GM23338 (cell line): ENCODE measurements at regions not wholly inside any gene's neighbourhood (a gene's known extent, or its start where the extent isn't known, plus 50 kb on each side); places are given as distances from the start of the nearest gene placed in this dataset.

Experiments
- ATAC-seq: fragments of 200-7000 bp; cut with Tn5 transposase; 3 replicates; pipeline ENCODE4 v1.9.1; 2020
- DNase-seq: peaks from one replicate; pipeline ENCODE4 v3.0.0-alpha.2; 2015; ENCODE audit warnings: low spot score
- H2AFZ ChIP-seq: fragments of 200-600 bp; sonication (generic); 2 replicates; pipeline ENCODE4 v1.8.0; 2016; ENCODE audit warnings: antibody characterized with exemption, mild to moderate bottlenecking, moderate library complexity
- H3F3A ChIP-seq: fragments of 200-600 bp; sonication (generic); replicated peaks from 2 replicates; pipeline ENCODE4 v1.8.0; 2017; ENCODE audit warnings: antibody characterized with exemption, mixed run types, low read depth
- H3K27ac ChIP-seq: fragments of 200-600 bp; sonication (generic); 2 replicates; pipeline ENCODE4 v1.6.1; 2016; ENCODE audit warnings: low read depth
- H3K27me3 ChIP-seq: fragments of 200-600 bp; sonication (generic); 2 replicates; pipeline ENCODE4 v1.8.0; 2016; ENCODE audit warnings: mild to moderate bottlenecking, mixed run types, moderate library complexity; ENCODE audit not compliant: insufficient read depth
- H3K36me3 ChIP-seq: fragments of 200-600 bp; sonication (generic); 2 replicates; pipeline ENCODE4 v1.8.0; 2016; ENCODE audit warnings: mild to moderate bottlenecking; ENCODE audit not compliant: insufficient read depth
- H3K4me1 ChIP-seq: fragments of 200-600 bp; sonication (generic); 2 replicates; pipeline ENCODE4 v1.8.0; 2016; ENCODE audit warnings: mild to moderate bottlenecking, moderate library complexity; ENCODE audit not compliant: insufficient read depth
- H3K4me2 ChIP-seq: fragments of 200-600 bp; sonication (generic); 2 replicates; pipeline ENCODE4 v1.7.1; 2017; ENCODE audit warnings: mixed run types
- H3K4me3 ChIP-seq: fragments of 200-600 bp; sonication (generic); 2 replicates; pipeline ENCODE4 v1.6.1; 2016; ENCODE audit warnings: mixed run types
- H3K79me2 ChIP-seq: fragments of 200-600 bp; sonication (generic); replicated peaks from 2 replicates; pipeline ENCODE4 v1.8.0; 2017; ENCODE audit warnings: mild to moderate bottlenecking; ENCODE audit not compliant: insufficient read depth
- H3K9me2 ChIP-seq: fragments of 200-600 bp; sonication (generic); 2 replicates; pipeline ENCODE4 v1.8.0; 2017; ENCODE audit not compliant: insufficient read depth
- H4K20me1 ChIP-seq: fragments of 200-600 bp; sonication (generic); replicated peaks from 2 replicates; pipeline ENCODE4 v1.8.0; 2017; ENCODE audit warnings: mild to moderate bottlenecking; ENCODE audit not compliant: insufficient read depth
- H3K27ac Mint-ChIP-seq: 2 replicates; pipeline ENCODE4 v1.8.0; 2020; ENCODE audit warnings: inconsistent platforms, mild to moderate bottlenecking, moderate library complexity, mixed read lengths
- H3K27me3 Mint-ChIP-seq: 3 replicates; pipeline ENCODE4 v1.8.0; 2022; ENCODE audit warnings: low read depth, mild to moderate bottlenecking, moderate library complexity, mixed read lengths, inconsistent platforms; ENCODE audit not compliant: insufficient read depth, poor library complexity
- H3K36me3 Mint-ChIP-seq: 3 replicates; pipeline ENCODE4 v1.8.0; 2021; ENCODE audit warnings: low read depth, mild to moderate bottlenecking, inconsistent platforms, moderate library complexity, mixed read lengths
- H3K4me1 Mint-ChIP-seq: 3 replicates; pipeline ENCODE4 v1.8.0; 2020; ENCODE audit warnings: mild to moderate bottlenecking, inconsistent platforms, mixed read lengths
- H3K4me3 Mint-ChIP-seq: 3 replicates; pipeline ENCODE4 v1.8.0; 2021; ENCODE audit warnings: moderate library complexity, mild to moderate bottlenecking, inconsistent platforms, mixed read lengths
- H3K9me3 Mint-ChIP-seq: 3 replicates; pipeline ENCODE4 v1.8.0; 2020; ENCODE audit warnings: moderate library complexity, mild to moderate bottlenecking, inconsistent platforms, mixed read lengths
- CREB1 ChIP-seq: fragments of 250-450 bp; sonication (Bioruptor Pico); IDR thresholded peaks from 2 replicates; pipeline ENCODE4 v1.5.0; 2020; ENCODE audit warnings: low read depth, mild to moderate bottlenecking, moderate library complexity
- ETS1 ChIP-seq: IDR thresholded peaks from 2 replicates; pipeline ENCODE4 v1.6.1; 2016; ENCODE audit warnings: antibody characterized with exemption
- EZH2 ChIP-seq: fragments of 200-600 bp; sonication (generic); IDR thresholded peaks from one replicate; pipeline ENCODE4 v1.8.0; 2017; ENCODE audit warnings: antibody characterized with exemption, mild to moderate bottlenecking, low read depth; ENCODE audit not compliant: unreplicated experiment
- EZH2phosphoT487 ChIP-seq: fragments of 200-600 bp; sonication (generic); IDR thresholded peaks from one replicate; pipeline ENCODE4 v1.8.1; 2018; ENCODE audit warnings: antibody characterized with exemption; ENCODE audit not compliant: unreplicated experiment
- JUNB ChIP-seq: IDR thresholded peaks from one replicate; pipeline ENCODE4 v1.6.1; 2016; ENCODE audit warnings: antibody characterized with exemption; ENCODE audit not compliant: unreplicated experiment
- STAT1 ChIP-seq: IDR thresholded peaks from one replicate; pipeline ENCODE4 v1.6.1; 2016; ENCODE audit warnings: antibody characterized with exemption; ENCODE audit not compliant: unreplicated experiment
- ZNF114 ChIP-seq: fragments of 250-450 bp; sonication (Bioruptor Pico); IDR thresholded peaks from 2 replicates; pipeline ENCODE4 v1.5.0; 2020; ENCODE audit warnings: mild to moderate bottlenecking, moderate library complexity
- ZNF331 ChIP-seq: fragments of 250-450 bp; sonication (Bioruptor Pico); IDR thresholded peaks from 2 replicates; pipeline ENCODE4 v1.5.0; 2020; ENCODE audit warnings: low read depth, mild to moderate bottlenecking, moderate library complexity
- ZNF462 ChIP-seq: fragments of 250-450 bp; sonication (Bioruptor Pico); IDR thresholded peaks from 2 replicates; pipeline ENCODE4 v1.5.0; 2020; ENCODE audit warnings: mild to moderate bottlenecking, moderate library complexity

- TF ChIP-seq ZNF462, result no peak
- TF ChIP-seq ETS1, result no peak
Observed at GRCh38 chr9:107390778-107391177, 98.8 kb downstream of the KLF4 start (continued).

GRCh38 chr9:107390279-107390678 is 99.3 kb downstream of the KLF4 start:
- Histone ChIP-seq H3K9me2 (no peaks in the 10 kb centered on the region), H4K20me1 (no peaks in the 10 kb centered on the region), H3F3A (no peaks in the 10 kb centered on the region), H3K27ac (no peak overlapping the region), H3K4me1 (no peaks in the 10 kb centered on the region), H3K79me2 (no peaks in the 10 kb centered on the region), H3K36me3 (no peaks in the 10 kb centered on the region), H3K27me3 (no peaks in the 10 kb centered on the region), H2AFZ (no peak overlapping the region), H3K4me2 (no peak overlapping the region), H3K4me3 (no peak overlapping the region)
- no peaks in the 10 kb centered on the region for H3K4me1 Mint-ChIP-seq
- ATAC-seq (no peak), DNase-seq (no peak)
- no peaks in the 10 kb centered on the region for H3K36me3 Mint-ChIP-seq
- no peak overlapping the region for H3K4me3 Mint-ChIP-seq
- no peaks in the 10 kb centered on the region for H3K9me3 Mint-ChIP-seq
- H3K27ac Mint-ChIP-seq, result no peak overlapping the region
- no peaks in the 10 kb centered on the region for H3K27me3 Mint-ChIP-seq
- TF ChIP-seq JUNB (no peak), ZNF462 (no peak), EZH2phosphoT487 (no peak), ZNF331 (CRISPR knock-in tag) (no peak), EZH2 (no peak), STAT1 (no peak), CREB1 (no peak), ZNF114 (CRISPR knock-in tag) (no peak)
